Epidermal melanocyte (primary cell): ENCODE measurements at regions not wholly inside any gene's neighbourhood (a gene's known extent, or its start where the extent isn't known, plus 50 kb on each side); places are given as distances from the start of the nearest gene placed in this dataset.
A peak's percentile ranks its signal among the peaks of the same experiment; 100 is the strongest.
"Not testable (repeated sequence)": the region's sequence is repeated elsewhere in the genome, so short reads cannot be mapped to it uniquely, and the experiment has no call there.

Experiments used
- DNase-seq: peaks from one replicate; pipeline ENCODE4 v3.0.0; 2011; ENCODE audit warnings: low spot score; ENCODE audit not compliant: insufficient read length

GRCh38 chr15:79538527-79538926 is 106.4 kb downstream of the MINAR1 start:
- no peak for DNase-seq

- no peak for DNase-seq
Measured at GRCh38 chr15:79539401-79539800, 107.3 kb downstream of the MINAR1 start.

- DNase-seq = no peak
Measured at GRCh38 chr15:79540551-79540950, 108.4 kb downstream of the MINAR1 start.

- DNase-seq = no peak
Measured at GRCh38 chr15:79541196-79541595, 109.1 kb downstream of the MINAR1 start.

- no peak for DNase-seq
Measured at GRCh38 chr15:79543097-79543496, 111.0 kb downstream of the MINAR1 start.

GRCh38 chr15:79549196-79549595 is 117.1 kb downstream of the MINAR1 start:
- DNase-seq = no peak

GRCh38 chr15:79560384-79560783 is 128.2 kb downstream of the MINAR1 start:
- no peak for DNase-seq

- no peak for DNase-seq
Measured at GRCh38 chr15:79561982-79562381, 129.8 kb downstream of the MINAR1 start.

- DNase-seq = no peak
Measured at GRCh38 chr15:79562403-79562815, 130.3 kb downstream of the MINAR1 start.

GRCh38 chr15:79562899-79563298 is 130.8 kb downstream of the MINAR1 start:
- DNase-seq = no peak

- DNase-seq = no peak
Measured at GRCh38 chr15:79570004-79570403, 137.9 kb downstream of the MINAR1 start.

- DNase-seq = no peak
Measured at GRCh38 chr15:79572691-79573404, 140.7 kb downstream of the MINAR1 start.

- not testable (repeated sequence) for DNase-seq
Measured at GRCh38 chr15:79574431-79575273, 142.5 kb downstream of the MINAR1 start.

- DNase-seq = no peak
Measured at GRCh38 chr15:79582650-79583049, 150.5 kb downstream of the MINAR1 start.

GRCh38 chr15:79592126-79592525 is 160.0 kb downstream of the MINAR1 start:
- DNase-seq = no peak

GRCh38 chr15:79593119-79593869 is 161.2 kb downstream of the MINAR1 start:
- no peak for DNase-seq

- DNase-seq = no peak
Measured at GRCh38 chr15:79595306-79595705, 163.2 kb downstream of the MINAR1 start.

GRCh38 chr15:79595995-79596622 is 164.0 kb downstream of the MINAR1 start:
- peak; percentile 63 for DNase-seq

- DNase-seq = no peak
Measured at GRCh38 chr15:79598639-79599038, 166.5 kb downstream of the MINAR1 start.

GRCh38 chr15:79601405-79602086 is 169.4 kb downstream of the MINAR1 start:
- no peak for DNase-seq

GRCh38 chr15:79602180-79602579 is 170.0 kb downstream of the MINAR1 start:
- DNase-seq = no peak
